ENCODE measurements at regions not wholly inside any gene's neighbourhood (a gene's known extent, or its start where the extent isn't known, plus 50 kb on each side); places are given as distances from the start of the nearest gene placed in this dataset.

DNA sequence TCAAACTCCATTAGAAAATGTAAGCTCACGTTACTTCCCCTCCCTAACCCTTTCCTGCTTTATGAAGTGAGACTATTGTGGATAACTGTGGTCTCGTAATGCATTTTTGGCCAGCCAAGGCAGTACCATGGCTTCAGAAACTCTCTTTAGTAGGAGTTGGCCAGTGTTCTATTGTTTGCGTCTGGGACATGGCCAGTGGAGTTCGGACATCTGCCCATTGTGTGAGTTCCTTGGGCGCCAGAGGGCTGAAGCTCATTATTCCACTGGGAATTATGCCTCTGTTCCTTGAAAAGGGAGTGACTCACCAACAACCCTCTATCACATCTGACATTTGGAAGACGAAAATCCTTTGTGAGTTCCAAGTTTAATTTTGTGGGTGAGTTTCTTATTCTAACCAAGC is 319.5 kb upstream of the SOX9 start:
- Histone ChIP-seq H3K27ac (ENCODE audit: low read length in 2 of 2) (no peak overlapping the region), H3K27me3 (replicated peaks in 1 of 4; ENCODE audit: control extremely low read depth in 1 of 4, control insufficient read depth in 3 of 4, insufficient read depth in 4 of 4, low read length in 3 of 4) (no peaks in the 10 kb centered on the region), H2AFZ (ENCODE audit: insufficient read depth, low read depth, low read length, poor library complexity, severe bottlenecking) (no peak overlapping the region), H3K36me3 (replicated peaks in 1 of 2; ENCODE audit: control extremely low read depth in 1 of 2, control insufficient read depth in 1 of 2, extremely low read depth in 1 of 2, insufficient read depth in 2 of 2, low read length in 1 of 2) (no peaks in the 10 kb centered on the region), H3K4me3 (ENCODE audit: control extremely low read depth in 1 of 5, extremely low read depth in 1 of 5, insufficient read depth in 1 of 5, low read depth in 2 of 5, low read length in 4 of 5) (no peak overlapping the region), H3K9ac (ENCODE audit: low read length) (no peak overlapping the region), H3K79me2 (ENCODE audit: control insufficient read depth, insufficient read depth, low read length) (no peaks in the 10 kb centered on the region), H3K9me3 (ENCODE audit: control extremely low read depth in 1 of 3, control insufficient read depth in 2 of 3, insufficient read depth in 1 of 3, low read length in 2 of 3) (no peaks in the 10 kb centered on the region), H3K4me1 (ENCODE audit: control insufficient read depth in 2 of 2, insufficient read depth in 2 of 2, low read length in 2 of 2) (no peaks in the 10 kb centered on the region), H3K4me2 (replicated peaks; ENCODE audit: low read depth, low read length, poor library complexity, severe bottlenecking) (no peak overlapping the region), H4K20me1 (ENCODE audit: control insufficient read depth, insufficient read depth, low read length, poor library complexity, severe bottlenecking) (no peaks in the 10 kb centered on the region)
- CTCF ChIA-PET, result no interaction called here
- 75% methylated on average over 1 of the region's 6 CpGs for WGBS (ENCODE audit: insufficient coverage)
- DNase-seq, result no peak
- POLR2A ChIA-PET, result no interaction called here
- Mint-ChIP-seq H3K9me3 (ENCODE audit: insufficient read depth) (no peaks in the 10 kb centered on the region), H3K4me3 (no peak overlapping the region), H3K27ac (no peak overlapping the region), H3K27me3 (no peaks in the 10 kb centered on the region), H3K4me1 (no peaks in the 10 kb centered on the region)
- no peak for ATAC-seq (ENCODE audit: low read depth)
- intact Hi-C loops (cut with micrococcal nuclease), result no loop called here
- TF ChIP-seq CTCF (IDR thresholded peaks at IDR 0.05) (no peak), EZH2 (IDR thresholded peaks at IDR 0.05; ENCODE audit: borderline replicate concordance, insufficient read depth, low read depth, low read length, poor library complexity, severe bottlenecking) (no peak)

DNA sequence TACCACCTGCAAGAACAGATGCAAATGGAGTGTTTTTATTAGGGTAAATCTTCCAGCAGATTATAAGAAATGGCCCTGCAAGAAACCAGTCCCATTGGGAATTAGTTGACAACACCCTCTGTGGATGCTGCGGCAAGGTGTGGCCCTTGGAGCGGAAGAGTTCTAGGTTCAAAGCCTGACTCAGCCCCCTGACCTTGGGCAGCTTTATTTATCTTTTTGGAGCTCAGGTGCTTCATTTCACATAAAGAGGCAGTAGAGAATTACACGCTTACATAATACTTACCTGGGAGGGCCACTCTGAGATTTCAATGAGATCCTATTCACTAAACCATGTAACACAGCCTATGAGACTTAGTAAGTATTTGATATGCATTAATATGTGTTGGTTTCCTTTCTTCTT is 318.2 kb upstream of the SOX9 start:
- H3K9me3 Mint-ChIP-seq (ENCODE audit: insufficient read depth), result no peaks in the 10 kb centered on the region
- Histone ChIP-seq H2AFZ (ENCODE audit: insufficient read depth, low read depth, low read length, poor library complexity, severe bottlenecking) (no peak overlapping the region), H3K36me3 (replicated peaks in 1 of 2; ENCODE audit: control extremely low read depth in 1 of 2, control insufficient read depth in 1 of 2, extremely low read depth in 1 of 2, insufficient read depth in 2 of 2, low read length in 1 of 2) (no peaks in the 10 kb centered on the region), H3K9me3 (ENCODE audit: control extremely low read depth in 1 of 3, control insufficient read depth in 2 of 3, insufficient read depth in 1 of 3, low read length in 2 of 3) (no peaks in the 10 kb centered on the region), H3K4me1 (ENCODE audit: control insufficient read depth in 2 of 2, insufficient read depth in 2 of 2, low read length in 2 of 2) (no peaks in the 10 kb centered on the region), H3K9ac (ENCODE audit: low read length) (no peak overlapping the region), H3K4me3 (ENCODE audit: control extremely low read depth in 1 of 5, extremely low read depth in 1 of 5, insufficient read depth in 1 of 5, low read depth in 2 of 5, low read length in 4 of 5) (no peak overlapping the region), H3K27me3 (replicated peaks in 1 of 4; ENCODE audit: control extremely low read depth in 1 of 4, control insufficient read depth in 3 of 4, insufficient read depth in 4 of 4, low read length in 3 of 4) (no peaks in the 10 kb centered on the region), H3K79me2 (ENCODE audit: control insufficient read depth, insufficient read depth, low read length) (no peaks in the 10 kb centered on the region), H3K4me2 (replicated peaks; ENCODE audit: low read depth, low read length, poor library complexity, severe bottlenecking) (no peak overlapping the region), H4K20me1 (ENCODE audit: control insufficient read depth, insufficient read depth, low read length, poor library complexity, severe bottlenecking) (no peaks in the 10 kb centered on the region), H3K27ac (ENCODE audit: low read length in 2 of 2) (no peak overlapping the region)
- ChIA-PET POLR2A (no interaction called here), CTCF (no interaction called here)
- DNase-seq, result no peak
- no peak overlapping the region for H3K27ac Mint-ChIP-seq
- no peak for ATAC-seq (ENCODE audit: low read depth)
- no peaks in the 10 kb centered on the region for H3K27me3 Mint-ChIP-seq
- H3K4me3 Mint-ChIP-seq, result no peak overlapping the region
- no peaks in the 10 kb centered on the region for H3K4me1 Mint-ChIP-seq
- TF ChIP-seq CTCF (IDR thresholded peaks at IDR 0.05) (no peak), EZH2 (IDR thresholded peaks at IDR 0.05; ENCODE audit: borderline replicate concordance, insufficient read depth, low read depth, low read length, poor library complexity, severe bottlenecking) (no peak)
- 94% methylated on average over 2 of the region's 3 CpGs for WGBS (ENCODE audit: insufficient coverage)
- intact Hi-C loops (cut with micrococcal nuclease), result no loop called here

All from B cell (primary cell).